Inferior parietal cortex (tissue), 1 donor: ENCODE measurements at regions not wholly inside any gene's neighbourhood (a gene's known extent, or its start where the extent isn't known, plus 50 kb on each side); places are given as distances from the start of the nearest gene placed in this dataset.

ENCODE experiments used
- DNase-seq: peaks from one replicate; pipeline ENCODE4 v3.0.0-alpha.2; 2016; ENCODE audit errors: extremely low spot score

DNA sequence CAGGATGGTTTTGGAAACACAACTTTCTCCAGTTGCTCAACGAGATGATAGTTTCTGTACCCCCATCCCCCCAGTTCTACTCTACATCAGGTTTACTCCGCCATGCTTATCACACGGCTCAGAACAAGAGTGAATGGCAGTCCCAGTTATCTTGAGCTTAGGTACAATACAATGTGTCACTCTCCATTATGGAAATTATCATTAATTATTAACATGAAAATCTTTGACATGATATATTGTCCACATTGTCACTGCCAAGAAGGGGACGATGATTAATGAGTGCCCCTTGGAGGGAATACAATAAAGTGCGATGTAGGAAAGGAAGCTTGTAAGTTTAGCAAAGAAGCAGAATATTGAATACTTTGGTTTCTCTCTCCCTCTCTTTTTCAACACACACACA lies 252.6 kb upstream of the CFAP20DC start:
- no peak for DNase-seq

DNA sequence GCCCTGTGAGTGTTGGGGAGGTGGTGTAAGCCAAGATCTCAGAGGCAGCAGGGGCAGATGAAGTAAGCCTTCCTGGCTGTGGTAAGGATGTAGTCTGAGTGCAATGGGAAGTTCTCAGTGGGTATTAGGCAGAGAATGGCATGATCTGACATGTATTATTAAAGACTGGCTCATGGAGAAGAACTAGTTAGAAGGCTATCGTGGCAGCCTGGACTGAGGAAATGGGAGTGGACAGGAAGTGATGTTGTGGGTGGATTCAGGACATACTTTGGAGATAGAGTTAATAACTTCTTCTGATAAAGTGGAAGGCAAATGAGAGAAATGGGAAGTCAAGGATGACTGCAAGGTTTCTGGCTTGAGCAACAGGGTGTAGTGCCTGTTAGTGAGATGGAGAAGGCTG lies 250.9 kb upstream of the CFAP20DC start:
- DNase-seq, result no peak

GRCh38 chr3:59299561-59299960 lies 249.7 kb upstream of the CFAP20DC start:
- no peak for DNase-seq

DNA sequence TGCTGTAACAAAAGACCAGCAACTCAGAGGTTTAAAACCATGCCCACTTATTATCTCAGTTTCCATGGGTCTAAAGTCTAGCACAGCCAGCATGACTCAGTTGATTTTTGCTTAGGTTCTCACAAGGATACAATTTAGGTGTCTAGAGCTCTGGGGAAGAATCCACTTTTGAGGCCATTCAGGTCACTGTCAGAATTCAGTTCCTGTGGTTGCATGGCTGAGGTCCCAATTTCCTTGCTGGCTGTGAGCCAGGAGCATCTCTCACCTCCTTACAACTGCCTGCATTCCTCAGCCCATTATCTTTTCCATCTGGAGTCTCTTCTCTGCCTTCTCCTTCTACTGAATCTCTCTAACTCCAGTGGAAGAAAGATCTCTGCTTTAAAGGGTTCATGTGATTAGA lies 240.5 kb upstream of the CFAP20DC start:
- no peak for DNase-seq

GRCh38 chr3:59289831-59290230 lies 240.0 kb upstream of the CFAP20DC start:
- no peak for DNase-seq

DNA sequence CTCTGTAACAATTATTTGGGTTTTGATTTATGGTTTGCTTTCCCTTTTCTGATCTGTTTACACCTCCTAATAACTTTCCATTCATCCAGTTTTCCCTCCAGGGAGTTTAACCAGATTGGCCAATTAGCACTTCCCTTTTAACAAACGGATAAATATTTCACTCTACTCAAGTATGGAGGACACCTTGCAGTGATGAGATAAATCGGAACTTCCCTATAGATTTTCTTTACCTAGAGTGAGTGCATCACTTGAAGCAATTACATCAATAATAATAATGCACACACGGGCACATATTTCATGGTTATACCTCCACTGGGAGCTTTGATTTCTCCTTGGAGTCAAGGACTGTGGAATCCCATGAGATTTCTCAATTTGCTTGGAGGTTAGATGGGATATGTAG lies 239.1 kb upstream of the CFAP20DC start:
- DNase-seq, result no peak

DNA sequence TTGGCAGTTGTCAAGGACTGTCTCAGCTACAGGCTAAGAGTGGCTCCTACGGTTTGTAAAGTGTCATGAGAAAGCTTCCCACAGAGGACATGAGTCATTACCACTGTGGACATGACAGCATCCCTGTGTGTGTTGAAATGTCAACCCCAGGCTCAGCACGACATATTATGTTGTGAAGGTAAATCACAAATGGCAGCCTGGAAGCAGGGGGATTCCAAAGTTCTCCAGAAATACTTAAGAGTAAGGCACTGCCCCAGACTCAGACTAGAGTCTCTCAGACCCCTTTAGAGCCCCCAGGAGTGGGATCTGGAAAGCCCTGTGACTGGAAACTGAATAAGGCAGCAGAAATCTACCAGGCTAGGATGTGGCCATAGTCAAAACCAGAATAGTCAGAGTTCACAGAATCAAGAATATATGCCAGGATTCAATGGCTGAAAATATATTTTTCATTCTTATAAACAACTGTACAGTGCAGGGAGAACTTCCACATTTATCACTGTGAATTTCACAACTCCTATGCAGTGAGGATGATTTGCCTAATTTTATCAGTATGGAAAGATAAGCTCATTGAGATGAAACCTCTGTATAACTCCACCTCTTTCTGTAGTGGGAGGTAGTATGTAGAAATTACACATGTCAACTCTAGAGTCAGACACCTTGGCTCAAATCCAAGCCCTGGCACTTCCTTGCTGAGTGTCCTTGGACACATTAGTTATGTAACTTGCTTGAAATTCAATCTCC lies 237.1 kb upstream of the CFAP20DC start:
- DNase-seq, result no peak

DNA sequence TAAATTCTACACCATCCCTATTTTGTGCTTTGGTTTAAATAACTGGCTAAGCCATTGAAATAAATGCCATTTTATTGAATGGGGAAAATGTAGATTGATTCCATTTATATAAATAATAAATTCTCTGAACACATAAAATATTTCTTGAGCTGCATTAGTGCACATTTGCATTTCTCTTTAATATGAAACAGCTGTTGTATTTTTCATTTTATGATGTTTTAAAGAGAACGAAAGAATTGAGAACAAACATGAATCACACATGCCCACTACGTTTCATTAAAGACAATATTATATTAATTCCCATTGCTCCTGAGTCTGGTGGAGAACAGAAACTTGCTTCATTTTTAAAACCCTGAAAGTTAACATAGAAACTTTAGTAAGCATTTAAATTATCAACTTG lies 235.7 kb upstream of the CFAP20DC start:
- no peak for DNase-seq

DNA sequence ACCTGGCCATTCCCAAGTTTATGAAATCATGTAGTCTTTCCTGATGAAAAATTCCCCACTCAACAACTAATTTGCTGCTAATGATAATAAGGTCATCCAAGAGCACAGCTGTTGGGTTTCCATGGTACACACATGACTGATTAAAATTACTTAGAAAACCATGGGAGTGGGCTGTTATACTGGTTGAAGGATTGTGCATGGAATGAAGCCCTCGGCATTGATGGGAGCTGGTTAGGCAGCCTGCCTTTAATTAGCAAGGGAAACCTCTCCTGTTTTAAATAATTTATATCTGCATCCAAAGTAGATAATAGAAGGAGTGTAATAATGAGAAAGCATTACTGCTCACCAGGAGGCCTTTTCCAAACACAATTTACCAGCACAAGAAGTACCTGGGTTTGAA lies 235.1 kb upstream of the CFAP20DC start:
- no peak for DNase-seq

DNA sequence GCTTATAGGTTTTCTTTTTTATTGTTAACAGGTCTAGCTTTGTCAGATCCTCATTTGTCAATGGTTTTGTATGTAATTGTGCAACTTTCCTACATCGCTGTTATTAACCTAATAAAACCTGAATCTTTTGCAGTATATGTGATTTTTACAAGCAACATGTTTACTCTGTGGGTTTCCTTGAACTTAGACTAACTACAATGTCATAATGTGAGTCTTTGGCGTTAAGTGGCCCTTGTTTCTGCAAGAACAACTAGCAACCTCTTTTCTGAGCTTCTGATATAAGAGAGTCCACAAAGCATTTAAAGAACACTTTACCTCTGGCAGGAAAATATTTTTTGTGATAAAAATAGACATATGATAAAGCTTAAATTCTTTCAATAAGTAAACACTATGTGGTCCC lies 230.3 kb upstream of the CFAP20DC start:
- DNase-seq, result no peak

DNA sequence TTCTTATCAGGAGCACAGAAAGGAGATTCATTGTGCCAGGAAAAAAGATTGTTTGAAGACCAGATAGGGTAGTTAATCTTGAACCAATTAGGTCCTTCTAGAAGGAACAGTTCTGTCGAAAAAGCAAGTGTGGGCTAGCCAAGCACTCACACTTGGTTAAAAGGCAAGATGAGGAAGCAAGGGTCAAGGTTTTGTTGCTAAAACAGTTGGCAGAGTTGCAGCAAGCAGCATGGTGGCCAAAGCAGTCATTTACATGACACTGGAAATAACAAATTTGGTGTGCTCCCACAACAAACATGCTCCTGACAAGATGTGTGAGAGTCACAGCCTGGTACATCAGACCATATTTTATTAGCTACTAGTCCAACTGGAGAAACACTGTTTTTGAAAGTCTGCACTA lies 228.0 kb upstream of the CFAP20DC start:
- DNase-seq, result no peak

GRCh38 chr3:59277201-59277600 lies 227.4 kb upstream of the CFAP20DC start:
- no peak for DNase-seq

DNA sequence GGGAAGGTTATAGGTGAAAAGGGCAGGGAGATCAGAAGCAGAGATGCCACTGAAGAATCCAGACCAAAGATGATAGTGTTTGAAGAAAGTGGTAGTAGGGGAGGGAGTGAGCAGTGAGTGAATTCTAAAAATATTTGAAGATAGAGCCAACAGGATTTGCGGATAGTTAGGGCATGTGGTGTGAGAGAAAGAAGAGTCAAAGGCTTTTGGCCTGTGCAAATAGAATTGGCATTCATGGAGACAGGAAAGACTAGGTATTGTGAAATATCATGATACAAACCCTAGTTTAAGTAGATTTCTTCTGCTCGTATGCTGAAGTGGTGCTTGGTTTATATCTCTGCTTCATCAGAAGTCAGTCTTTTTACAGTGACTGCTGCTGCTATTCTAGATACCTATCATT lies 224.2 kb upstream of the CFAP20DC start:
- no peak for DNase-seq

- DNase-seq, result no peak
Measured at GRCh38 chr3:59271971-59272370, 222.1 kb upstream of the CFAP20DC start.

DNA sequence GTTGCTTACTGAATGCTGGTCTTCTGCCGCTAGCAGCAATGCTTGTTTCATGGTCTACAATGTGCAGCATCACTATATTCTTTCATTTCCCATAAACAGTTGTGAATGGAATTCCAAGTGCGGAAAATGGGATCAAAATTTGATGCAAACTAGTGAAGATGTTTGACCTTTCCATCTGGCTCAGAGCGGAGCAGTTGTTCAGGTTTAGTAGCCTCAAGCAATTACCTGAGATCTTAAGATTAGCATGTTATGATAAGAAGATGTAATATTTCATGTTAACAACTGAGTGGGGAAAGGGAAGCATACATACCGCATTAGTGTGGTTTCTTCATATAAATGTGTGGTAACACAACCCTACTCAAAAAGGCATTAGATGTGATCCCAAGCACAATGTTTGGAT lies 221.1 kb upstream of the CFAP20DC start:
- no peak for DNase-seq

DNA sequence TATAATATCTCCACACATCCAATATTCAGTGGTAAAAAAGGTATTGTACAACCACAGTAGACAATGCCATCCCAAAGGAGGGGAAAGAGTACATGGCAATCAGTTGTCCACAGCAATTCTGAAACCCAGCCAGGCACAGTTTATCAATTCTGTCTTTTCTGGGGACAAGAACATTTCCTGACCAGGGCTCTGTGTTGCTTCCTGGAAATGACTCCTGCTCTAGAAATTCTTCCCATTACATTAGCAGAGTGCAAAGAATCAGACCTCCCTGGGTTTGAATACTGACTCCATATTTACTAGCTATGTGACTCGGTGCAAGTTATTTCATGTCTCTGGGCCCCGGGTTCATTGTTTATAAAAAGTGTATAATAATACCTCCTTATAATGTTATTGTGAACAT lies 220.4 kb upstream of the CFAP20DC start:
- DNase-seq, result no peak

GRCh38 chr3:59268170-59268569 lies 218.3 kb upstream of the CFAP20DC start:
- no peak for DNase-seq

- DNase-seq, result no peak
Measured at GRCh38 chr3:59267021-59267420, 217.2 kb upstream of the CFAP20DC start.

- no peak for DNase-seq
Measured at GRCh38 chr3:59266551-59266950, 216.7 kb upstream of the CFAP20DC start.

DNA sequence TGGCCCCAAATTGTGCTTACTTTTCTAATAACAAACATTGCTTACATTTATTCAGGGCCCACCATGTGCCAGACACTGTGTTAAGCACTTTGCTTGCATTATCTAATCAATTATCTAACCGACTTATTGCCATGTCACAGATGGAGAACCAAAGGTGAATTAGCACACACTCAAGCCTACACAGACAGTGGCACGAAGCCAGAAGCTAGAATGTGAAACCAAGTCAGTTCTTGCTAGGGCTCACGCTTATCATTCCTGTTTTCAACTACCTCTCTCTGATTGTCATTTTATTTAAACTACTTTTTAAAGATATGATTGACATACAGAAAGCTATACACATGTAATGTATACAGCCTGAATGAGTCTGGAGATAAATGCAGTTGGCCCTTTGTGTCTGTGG lies 215.7 kb upstream of the CFAP20DC start:
- no peak for DNase-seq

DNA sequence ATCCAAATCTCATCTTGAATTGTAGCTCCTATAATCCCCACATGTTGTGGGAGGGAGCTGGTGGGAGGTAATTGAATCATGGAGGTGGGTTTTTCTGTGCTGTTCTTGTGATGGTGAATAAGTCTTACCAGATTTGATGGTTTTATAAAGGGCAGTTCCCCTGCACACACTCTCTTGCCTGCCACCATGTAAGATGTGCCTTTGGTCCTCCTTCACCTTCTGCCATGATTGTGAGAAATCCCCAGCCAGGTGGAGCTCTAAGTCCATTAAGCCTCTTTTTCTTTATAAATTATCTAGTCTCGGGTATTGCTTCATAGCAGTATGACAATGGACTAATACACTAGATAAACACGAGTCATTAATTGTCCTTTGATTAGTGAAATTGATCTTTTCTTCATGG lies 214.5 kb upstream of the CFAP20DC start:
- DNase-seq, result no peak

DNA sequence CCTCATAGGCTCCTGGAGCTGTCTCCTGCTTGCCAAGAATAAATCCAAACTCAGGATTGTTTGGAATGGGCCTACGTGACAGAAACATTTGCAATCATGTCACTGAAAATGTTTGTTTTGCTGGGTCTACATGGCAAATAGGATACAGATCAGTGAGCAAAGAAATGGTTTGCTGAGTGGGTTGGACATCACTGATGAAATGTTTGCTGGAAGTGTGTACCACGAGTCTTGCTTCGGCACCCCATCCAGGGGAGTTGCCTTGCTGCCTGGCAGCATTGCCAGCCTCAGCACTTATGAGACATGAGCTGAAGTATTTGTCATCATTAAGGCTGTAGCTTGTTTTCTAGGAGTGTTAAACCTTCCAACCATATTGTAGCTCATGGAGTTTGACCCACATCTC lies 213.3 kb upstream of the CFAP20DC start:
- no peak for DNase-seq

DNA sequence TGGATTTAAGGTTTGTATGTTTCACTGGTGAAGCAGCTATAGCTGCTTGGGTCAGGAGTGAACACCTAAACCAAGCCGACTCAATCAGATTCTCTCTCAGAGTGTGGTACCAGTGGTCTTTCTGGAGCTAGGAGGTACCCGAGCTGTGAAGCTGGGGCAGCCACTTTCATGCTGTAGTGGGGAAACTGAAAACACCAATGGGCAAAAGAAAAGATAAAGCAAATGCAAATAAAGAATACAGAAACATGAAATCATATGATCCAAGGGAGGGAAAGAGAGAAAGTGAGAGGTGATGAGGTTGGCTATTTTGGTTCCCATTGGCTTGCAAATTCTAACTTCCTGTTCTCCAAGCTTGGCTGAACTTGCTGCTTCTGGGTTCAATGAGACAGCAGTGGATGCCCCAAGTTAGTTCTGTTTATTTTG lies 212.3 kb upstream of the CFAP20DC start:
- no peak for DNase-seq

DNA sequence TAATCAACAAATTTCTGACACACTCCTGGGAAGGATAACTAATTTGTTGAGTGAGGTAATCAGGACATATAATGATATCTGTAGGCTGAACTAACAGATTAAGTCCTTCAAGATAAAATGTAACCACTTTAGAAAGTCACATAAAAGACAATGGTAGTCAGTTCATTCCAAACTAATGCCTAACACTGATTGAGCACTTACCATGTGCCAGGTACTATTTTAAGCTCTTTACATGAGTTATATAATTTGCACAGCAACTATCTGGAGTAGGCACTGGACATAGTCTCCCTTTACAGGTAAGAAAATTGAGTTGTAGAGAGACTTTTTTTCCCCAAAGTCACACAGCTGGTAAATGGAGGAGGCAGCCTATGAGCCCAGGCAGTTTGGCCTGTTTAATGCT lies 211.2 kb upstream of the CFAP20DC start:
- no peak for DNase-seq
